ENCODE measurements at regions not wholly inside any gene's neighbourhood (a gene's known extent, or its start where the extent isn't known, plus 50 kb on each side); places are given as distances from the start of the nearest gene placed in this dataset.

DNA sequence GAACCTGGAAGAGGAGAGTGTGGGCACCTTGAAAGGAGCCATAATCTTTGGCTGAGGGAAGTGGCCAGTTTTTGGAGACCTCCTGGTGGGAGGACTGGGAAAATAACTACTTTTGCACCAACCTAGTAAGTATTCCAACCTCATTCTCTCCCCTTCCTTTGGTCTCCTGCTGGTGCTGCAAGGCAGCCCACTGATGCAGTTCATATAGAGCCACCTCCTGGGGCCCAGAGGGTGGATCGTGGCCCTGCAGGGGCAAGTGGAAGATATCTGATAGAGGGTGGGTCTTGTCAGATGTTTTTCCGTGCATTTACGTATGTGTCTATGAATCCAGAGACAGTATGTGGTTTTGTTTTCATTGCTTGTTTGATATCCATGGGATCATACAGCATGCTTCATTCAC, 172.8 kb upstream of the PITX1 start:
- Histone ChIP-seq H3K4me3 (no peak overlapping the region), H3K4me1 (no peaks in the 10 kb centered on the region), H3K27me3 (no peaks in the 10 kb centered on the region), H3K27ac (no peak overlapping the region), H3K36me3 (no peaks in the 10 kb centered on the region), H3K9me3 (peaks cover 0 to 9% of the 10 kb centered on the region in 2 donors)
- intact Hi-C loops (cut with DNase I; ENCODE audit: low total_unique reads) = no loop called here
- peak in 1 of 2 donors; percentile 2 for DNase-seq (ENCODE audit: low spot score in 2 of 2)
- no peak for TF ChIP-seq CTCF (IDR thresholded peaks at IDR 0.05)
- no peak for TF ChIP-seq POLR2AphosphoS5 (IDR thresholded peaks at IDR 0.05)
- no peak for TF ChIP-seq POLR2A (IDR thresholded peaks at IDR 0.05)

DNA sequence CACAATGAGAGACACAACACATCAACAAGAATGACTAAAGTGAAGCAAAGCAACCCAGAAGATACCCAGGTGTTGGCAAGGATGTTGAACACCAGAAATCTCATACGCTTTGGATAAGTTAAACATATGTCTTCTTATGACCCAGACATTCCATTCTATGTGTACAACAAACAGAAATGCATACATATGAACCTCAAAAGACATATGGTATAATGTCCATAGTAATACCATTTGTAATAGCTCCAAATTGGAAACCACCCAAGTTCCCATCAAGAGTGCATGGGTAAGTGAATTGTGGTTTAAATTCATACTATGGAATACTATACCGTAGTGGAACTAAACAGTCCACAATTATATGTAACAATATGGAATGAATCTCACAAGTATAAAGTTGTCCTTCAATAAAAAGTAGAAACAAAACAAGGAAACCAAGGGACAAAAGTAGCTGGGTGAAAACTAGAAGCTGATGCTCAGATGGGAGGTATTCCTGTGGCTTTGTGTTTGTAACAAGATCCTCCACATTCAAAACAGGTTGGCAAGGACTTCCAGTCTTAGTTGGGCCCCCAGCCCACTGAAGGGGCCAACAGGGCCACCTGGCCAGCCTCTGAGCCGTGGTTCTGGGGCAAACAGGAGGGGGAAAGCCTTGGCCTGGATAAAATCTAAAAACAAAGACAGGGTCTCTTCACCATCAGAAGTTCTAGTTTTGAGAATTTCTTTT, 171.8 kb upstream of the PITX1 start:
- peaks cover 0 to 9% of the 10 kb centered on the region in 2 donors for H3K9me3 ChIP-seq
- H3K4me3 ChIP-seq = no peak overlapping the region
- peak in 1 of 2 donors; percentile 7 for DNase-seq (ENCODE audit: low spot score in 2 of 2)
- no peaks in the 10 kb centered on the region for H3K36me3 ChIP-seq
- H3K27me3 ChIP-seq = no peaks in the 10 kb centered on the region
- TF ChIP-seq CTCF (IDR thresholded peaks at IDR 0.05) = no peak
- no peak for TF ChIP-seq POLR2AphosphoS5 (IDR thresholded peaks at IDR 0.05)
- TF ChIP-seq POLR2A (IDR thresholded peaks at IDR 0.05) = no peak
- no peaks in the 10 kb centered on the region for H3K4me1 ChIP-seq
- intact Hi-C loops (cut with DNase I; ENCODE audit: low total_unique reads) = no loop called here
- H3K27ac ChIP-seq = no peak overlapping the region

- Histone ChIP-seq H3K27ac (no peak overlapping the region), H3K27me3 (no peaks in the 10 kb centered on the region), H3K9me3 (peaks cover 0 to 9% of the 10 kb centered on the region in 2 donors), H3K36me3 (no peaks in the 10 kb centered on the region), H3K4me3 (no peak overlapping the region), H3K4me1 (no peaks in the 10 kb centered on the region)
- intact Hi-C loops (cut with DNase I; ENCODE audit: low total_unique reads) = no loop called here
- DNase-seq (ENCODE audit: low spot score in 2 of 2) = no peak
- TF ChIP-seq POLR2A (IDR thresholded peaks at IDR 0.05) (no peak), POLR2AphosphoS5 (IDR thresholded peaks at IDR 0.05) (no peak), CTCF (IDR thresholded peaks at IDR 0.05) (peak in 1 of 3 donors; percentile 19)
Observed at GRCh38 chr5:135204151-135204600, 170.1 kb upstream of the PITX1 start.

DNA sequence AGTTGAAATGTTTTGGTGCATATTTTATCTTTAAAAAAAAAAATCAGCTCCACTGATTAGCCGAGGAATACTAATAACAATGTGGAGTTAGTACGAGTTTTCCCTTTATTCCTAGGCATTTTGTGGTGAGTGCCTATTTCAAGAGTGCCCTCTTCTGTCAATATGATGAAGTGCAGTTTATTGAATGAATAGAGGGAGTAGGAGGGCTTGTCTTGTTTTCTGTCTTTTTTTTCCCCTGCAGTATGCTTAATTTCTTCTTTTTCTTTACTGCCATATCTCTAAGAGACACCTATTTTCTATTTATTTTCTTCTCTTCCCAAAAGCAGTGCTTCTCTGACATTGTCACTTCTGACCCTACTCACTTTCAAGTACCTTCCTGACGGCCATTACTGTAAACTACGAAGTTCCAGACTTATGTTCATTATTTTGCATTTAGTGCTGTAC, 169.6 kb upstream of the PITX1 start:
- Histone ChIP-seq H3K27me3 (no peaks in the 10 kb centered on the region), H3K4me1 (no peaks in the 10 kb centered on the region), H3K27ac (no peak overlapping the region), H3K9me3 (peaks cover 0 to 9% of the 10 kb centered on the region in 2 donors), H3K36me3 (no peaks in the 10 kb centered on the region), H3K4me3 (no peak overlapping the region)
- no peak for DNase-seq (ENCODE audit: low spot score in 2 of 2)
- intact Hi-C loops (cut with DNase I; ENCODE audit: low total_unique reads) = no loop called here
- TF ChIP-seq POLR2AphosphoS5 (IDR thresholded peaks at IDR 0.05) (no peak), POLR2A (IDR thresholded peaks at IDR 0.05) (no peak), CTCF (IDR thresholded peaks at IDR 0.05) (no peak)

- peaks cover 0 to 9% of the 10 kb centered on the region in 2 donors for H3K9me3 ChIP-seq
- no peak overlapping the region for H3K4me3 ChIP-seq
- no peaks in the 10 kb centered on the region for H3K4me1 ChIP-seq
- no peaks in the 10 kb centered on the region for H3K36me3 ChIP-seq
- TF ChIP-seq POLR2A (IDR thresholded peaks at IDR 0.05) (no peak), CTCF (IDR thresholded peaks at IDR 0.05) (no peak), POLR2AphosphoS5 (IDR thresholded peaks at IDR 0.05) (no peak)
- DNase-seq (ENCODE audit: low spot score in 2 of 2) = no peak
- intact Hi-C loops (cut with DNase I; ENCODE audit: low total_unique reads) = no loop called here
- no peak overlapping the region for H3K27ac ChIP-seq
- no peaks in the 10 kb centered on the region for H3K27me3 ChIP-seq
Observed at GRCh38 chr5:135203019-135203418, 169.0 kb upstream of the PITX1 start.

All from breast epithelium (tissue), 4 donors.